Ishikawa (cell line): ENCODE measurements at regions not wholly inside any gene's neighbourhood (a gene's known extent, or its start where the extent isn't known, plus 50 kb on each side); places are given as distances from the start of the nearest gene placed in this dataset.

ENCODE experiments used
- CEBPB ChIP-seq: IDR thresholded peaks from 2 replicates; pipeline ENCODE4 v1.6.1; 2012
- CREB1 ChIP-seq: IDR thresholded peaks from 2 replicates; pipeline ENCODE4 v1.6.1; 2012; ENCODE audit warnings: low read depth
- EGR1 ChIP-seq: IDR thresholded peaks from 2 replicates; pipeline ENCODE4 v1.6.1; 2012
- EP300 ChIP-seq: IDR thresholded peaks from 2 replicates; pipeline ENCODE4 v1.6.1; 2012; ENCODE audit warnings: borderline replicate concordance
- FOXM1 ChIP-seq: IDR thresholded peaks from 2 replicates; pipeline ENCODE4 v1.6.1; 2012; ENCODE audit warnings: low read depth, borderline replicate concordance
- MAX ChIP-seq: IDR thresholded peaks from 2 replicates; pipeline ENCODE4 v1.6.1; 2012
- NFIC ChIP-seq: IDR thresholded peaks from 2 replicates; pipeline ENCODE4 v1.6.1; 2012
- RAD21 ChIP-seq: IDR thresholded peaks from 2 replicates; pipeline ENCODE4 v1.6.1; 2012; ENCODE audit warnings: low read depth
- REST ChIP-seq: IDR thresholded peaks from 2 replicates; pipeline ENCODE4 v1.6.1; 2012; ENCODE audit warnings: low read depth, mild to moderate bottlenecking
- TAF1 ChIP-seq: IDR thresholded peaks from 2 replicates; pipeline ENCODE4 v1.6.1; 2012; ENCODE audit warnings: low read depth, mild to moderate bottlenecking
- TCF12 ChIP-seq: IDR thresholded peaks from 2 replicates; pipeline ENCODE4 v1.6.1; 2012; ENCODE audit warnings: low read depth
- TEAD4 ChIP-seq: IDR thresholded peaks from 2 replicates; pipeline ENCODE4 v1.6.1; 2012
- USF1 ChIP-seq: IDR thresholded peaks from 2 replicates; pipeline ENCODE4 v1.6.1; 2012
- YY1 ChIP-seq: IDR thresholded peaks from 2 replicates; pipeline ENCODE4 v1.6.1; 2012; ENCODE audit warnings: low read depth
- ZBTB7A ChIP-seq: IDR thresholded peaks from 2 replicates; pipeline ENCODE4 v1.6.1; 2012; ENCODE audit warnings: low read depth

GRCh38 chr10:52632591-52632990 is 140.0 kb downstream of the MBL2 start:
- no peak for TF ChIP-seq CREB1
- TF ChIP-seq CEBPB: no peak
- TF ChIP-seq FOXM1: no peak
- no peak for TF ChIP-seq EP300
- no peak for TF ChIP-seq TAF1
- no peak for TF ChIP-seq USF1
- TF ChIP-seq REST: no peak
- no peak for TF ChIP-seq MAX
- TF ChIP-seq YY1: no peak
- no peak for TF ChIP-seq ZBTB7A

GRCh38 chr10:52633266-52633665 is 139.3 kb downstream of the MBL2 start:
- TF ChIP-seq CREB1 (no peak), REST (no peak), TCF12 (no peak), FOXM1 (no peak), EGR1 (no peak), CEBPB (no peak), EP300 (no peak)

- no peak for TF ChIP-seq CREB1
- no peak for TF ChIP-seq REST
- no peak for TF ChIP-seq TAF1
- TF ChIP-seq EP300: no peak
- no peak for TF ChIP-seq CEBPB
- no peak for TF ChIP-seq EGR1
- no peak for TF ChIP-seq NFIC
- TF ChIP-seq TEAD4: no peak
- TF ChIP-seq MAX: no peak
- no peak for TF ChIP-seq USF1
- no peak for TF ChIP-seq FOXM1
- TF ChIP-seq YY1: no peak
- no peak for TF ChIP-seq TCF12
- TF ChIP-seq RAD21: no peak
- TF ChIP-seq ZBTB7A: no peak
Observed at GRCh38 chr10:52635651-52636050, 136.9 kb downstream of the MBL2 start.

GRCh38 chr10:52636874-52637273 is 135.7 kb downstream of the MBL2 start:
- TF ChIP-seq REST (no peak), FOXM1 (no peak)
